GM23248 (cell line): ENCODE measurements at regions not wholly inside any gene's neighbourhood (a gene's known extent, or its start where the extent isn't known, plus 50 kb on each side); places are given as distances from the start of the nearest gene placed in this dataset.
"Not testable (repeated sequence)": the region's sequence is repeated elsewhere in the genome, so short reads cannot be mapped to it uniquely, and the experiment has no call there.

Experiments
- EZH2 ChIP-seq: fragments of 200-600 bp; sonication (generic); IDR thresholded peaks from 2 replicates; pipeline ENCODE4 v1.6.1; 2018; ENCODE audit warnings: antibody characterized with exemption, mild to moderate bottlenecking; ENCODE audit not compliant: insufficient read depth, poor library complexity, severe bottlenecking
- EZH2phosphoT487 ChIP-seq: fragments of 200-600 bp; sonication (generic); IDR thresholded peaks from 2 replicates; pipeline ENCODE4 v1.6.1; 2018; ENCODE audit warnings: antibody characterized with exemption, moderate library complexity, mild to moderate bottlenecking, low read depth; ENCODE audit not compliant: insufficient read depth

DNA sequence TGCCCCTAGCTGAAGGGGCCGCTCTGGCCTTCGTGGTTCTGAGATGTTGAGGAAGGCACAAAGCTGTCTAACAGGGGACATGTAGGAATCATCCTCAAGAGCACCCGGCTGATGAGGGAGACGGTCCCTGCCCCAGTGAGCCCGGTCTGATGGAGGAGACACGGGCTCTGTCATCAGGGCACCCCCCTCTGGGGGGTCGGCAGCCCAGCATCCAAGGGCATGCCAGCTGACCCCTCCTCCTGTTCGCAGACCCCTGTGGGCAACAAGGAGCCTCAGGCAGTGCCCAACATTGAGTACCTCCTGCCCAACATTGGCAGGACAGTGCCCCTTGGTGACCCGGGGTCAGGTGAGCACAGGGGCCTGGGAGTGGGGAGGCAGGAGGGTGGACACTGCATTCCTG, 128.9 kb downstream of the ZNF267 start:
- TF ChIP-seq EZH2phosphoT487, EZH2: not testable (repeated sequence)
